ENCODE measurements at regions not wholly inside any gene's neighbourhood (a gene's known extent, or its start where the extent isn't known, plus 50 kb on each side); places are given as distances from the start of the nearest gene placed in this dataset.

GRCh38 chrX:65601126-65601525 lies 66.3 kb upstream of the MSN start:
- H3K27me3 Mint-ChIP-seq, result peaks cover 0 to 6% of the 10 kb centered on the region in 2 donors
- Histone ChIP-seq H3K9me3 (ENCODE audit: low read length) (no peaks in the 10 kb centered on the region), H3K36me3 (ENCODE audit: insufficient read depth, low read length) (no peaks in the 10 kb centered on the region), H3K4me1 (ENCODE audit: insufficient read depth, low read length) (peaks cover 65% of the 10 kb centered on the region), H3K27ac (ENCODE audit: low read depth, low read length) (peak overlapping the region; percentile 51), H3K4me3 (ENCODE audit: low read length) (peak overlapping the region; percentile 11), H3K27me3 (ENCODE audit: insufficient read depth, low read length, poor library complexity, severe bottlenecking) (no peaks in the 10 kb centered on the region)
- peak overlapping the region; percentile 89 to 97 (median 94) for H3K27ac Mint-ChIP-seq
- no peaks in the 10 kb centered on the region for H3K9me3 Mint-ChIP-seq
- peaks cover 71 to 92% (median 90%) of the 10 kb centered on the region in 3 donors for H3K4me1 Mint-ChIP-seq
- ChIA-PET CTCF (interaction anchor here (1.3 kb wide), 1 partner anchor 79 kb away, joined by 3 read pairs; no protein-coding TSS in a partner anchor), POLR2A (interaction anchor here (0.7 to 2.0 kb wide), 3 partner anchors 68 to 98 kb away, joined by 3 to 7 read pairs (median 4); no protein-coding TSS in a partner anchor)
- peak overlapping the region; percentile 70 to 87 (median 76) for H3K4me3 Mint-ChIP-seq
- no peak for DNase-seq
- peaks cover 0 to 8% (median 5%) of the 10 kb centered on the region in 3 donors for H3K36me3 Mint-ChIP-seq

- H3K27ac Mint-ChIP-seq, result peak overlapping the region; percentile 81 to 97 (median 93)
- Histone ChIP-seq H3K4me3 (ENCODE audit: low read length) (no peak overlapping the region), H3K36me3 (ENCODE audit: insufficient read depth, low read length) (no peaks in the 10 kb centered on the region), H3K27me3 (ENCODE audit: insufficient read depth, low read length, poor library complexity, severe bottlenecking) (no peaks in the 10 kb centered on the region), H3K4me1 (ENCODE audit: insufficient read depth, low read length) (peaks cover 73% of the 10 kb centered on the region), H3K27ac (ENCODE audit: low read depth, low read length) (no peak overlapping the region), H3K9me3 (ENCODE audit: low read length) (no peaks in the 10 kb centered on the region)
- DNase-seq, result no peak
- peaks cover 0 to 4% (median under 1%) of the 10 kb centered on the region in 3 donors for H3K36me3 Mint-ChIP-seq
- ChIA-PET CTCF (no interaction called here), POLR2A (interaction anchor here (1.0 to 2.0 kb wide), 2 partner anchors 67 to 69 kb away, joined by 3 to 7 read pairs; partner anchors contain the start of gene MSN)
- peak overlapping the region; percentile 46 to 88 (median 79) for H3K4me3 Mint-ChIP-seq
- peaks cover 77 to 94% (median 93%) of the 10 kb centered on the region in 3 donors for H3K4me1 Mint-ChIP-seq
- H3K9me3 Mint-ChIP-seq, result no peaks in the 10 kb centered on the region
- H3K27me3 Mint-ChIP-seq, result peaks cover 0 to 5% of the 10 kb centered on the region in 2 donors
Observed at GRCh38 chrX:65600106-65600505, 65.5 kb upstream of the LAS1L start.

DNA sequence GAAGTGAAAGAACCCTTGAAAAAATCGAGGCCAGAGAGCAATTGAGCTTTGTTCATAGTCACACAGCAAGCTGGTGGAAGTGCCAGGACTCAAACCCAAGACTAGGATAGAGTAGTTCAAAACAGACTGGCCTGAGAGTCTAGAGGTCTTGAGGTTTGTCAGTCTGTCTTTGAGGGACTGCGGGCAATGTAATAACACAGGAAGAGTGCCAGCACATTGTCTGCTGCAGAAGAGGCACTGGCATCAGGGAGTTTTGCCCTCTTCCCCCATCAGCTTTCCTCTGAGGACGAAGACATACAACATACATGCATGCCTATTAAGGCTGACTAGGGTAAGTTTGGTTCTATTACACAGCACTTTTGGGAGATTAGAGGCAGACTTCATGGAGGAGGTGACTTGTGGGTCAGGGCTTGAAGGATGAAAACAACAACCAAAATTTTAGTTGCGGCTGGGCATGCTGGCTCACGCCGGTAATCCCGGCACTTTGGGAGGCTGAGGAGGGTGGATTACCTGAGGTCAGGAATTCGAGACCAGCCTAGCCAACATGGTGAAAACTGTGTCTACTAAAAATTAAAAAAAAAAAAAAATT lies 64.1 kb upstream of the LAS1L start:
- H3K9me3 ChIP-seq (ENCODE audit: low read length), result no peaks in the 10 kb centered on the region
- H3K36me3 ChIP-seq (ENCODE audit: insufficient read depth, low read length), result no peaks in the 10 kb centered on the region
- peaks cover 73 to 82% (median 81%) of the 10 kb centered on the region in 3 donors for H3K4me1 Mint-ChIP-seq
- H3K4me3 Mint-ChIP-seq, result peak overlapping the region; percentile 72 to 88 (median 82)
- peaks cover 75% of the 10 kb centered on the region for H3K4me1 ChIP-seq (ENCODE audit: insufficient read depth, low read length)
- no peaks in the 10 kb centered on the region for H3K9me3 Mint-ChIP-seq
- peaks cover 0 to 4% (median 0%) of the 10 kb centered on the region in 3 donors for H3K36me3 Mint-ChIP-seq
- H3K27me3 Mint-ChIP-seq, result peaks cover 0 to 5% of the 10 kb centered on the region in 2 donors
- H3K27me3 ChIP-seq (ENCODE audit: insufficient read depth, low read length, poor library complexity, severe bottlenecking), result no peaks in the 10 kb centered on the region
- H3K27ac ChIP-seq (ENCODE audit: low read depth, low read length), result no peak overlapping the region
- ChIA-PET POLR2A (no interaction called here), CTCF (no interaction called here)
- H3K4me3 ChIP-seq (ENCODE audit: low read length), result no peak overlapping the region
- H3K27ac Mint-ChIP-seq, result peak overlapping the region; percentile 86 to 97 (median 93)
- DNase-seq, result peak in 1 of 5 donors; percentile 11

- H3K4me1 Mint-ChIP-seq, result peaks cover 55 to 61% (median 60%) of the 10 kb centered on the region in 3 donors
- Histone ChIP-seq H3K4me3 (ENCODE audit: low read length) (peak overlapping the region; percentile 50), H3K27ac (ENCODE audit: low read depth, low read length) (peak overlapping the region; percentile 71)
Observed at GRCh38 chrX:65596270-65597034, 61.9 kb upstream of the LAS1L start.

DNA sequence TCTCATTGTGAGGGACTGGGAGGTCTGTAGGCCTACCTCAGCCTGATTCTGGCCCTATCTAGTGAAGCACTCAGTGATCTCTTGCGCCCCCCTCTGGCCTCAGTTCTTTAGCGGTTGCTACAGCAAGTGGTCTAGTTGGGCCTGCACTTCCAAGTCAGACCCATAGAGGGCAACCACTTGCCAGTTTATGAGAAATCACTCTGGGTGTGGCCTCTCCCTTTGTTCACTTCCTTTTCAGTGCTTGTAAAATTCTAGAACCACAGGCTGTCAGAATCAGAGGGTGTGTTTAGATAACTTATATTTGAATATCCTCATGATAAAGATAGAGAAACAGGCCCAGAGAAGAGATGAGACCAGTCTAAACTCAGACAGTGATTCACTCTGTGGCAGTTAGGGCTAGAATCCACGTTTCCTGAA lies 60.9 kb upstream of the LAS1L start:
- H3K4me1 ChIP-seq (ENCODE audit: insufficient read depth, low read length), result peaks cover 46% of the 10 kb centered on the region
- H3K27ac ChIP-seq (ENCODE audit: low read depth, low read length), result peak overlapping the region; percentile 71
- no peaks in the 10 kb centered on the region for H3K9me3 Mint-ChIP-seq
- peaks cover 0 to 4% (median 0%) of the 10 kb centered on the region in 3 donors for H3K36me3 Mint-ChIP-seq
- H3K4me1 Mint-ChIP-seq, result peaks cover 46 to 51% (median 50%) of the 10 kb centered on the region in 3 donors
- no peaks in the 10 kb centered on the region for H3K9me3 ChIP-seq (ENCODE audit: low read length)
- H3K27me3 ChIP-seq (ENCODE audit: insufficient read depth, low read length, poor library complexity, severe bottlenecking), result no peaks in the 10 kb centered on the region
- peaks cover 0 to 9% of the 10 kb centered on the region in 2 donors for H3K27me3 Mint-ChIP-seq
- POLR2A ChIA-PET, result interaction anchor here (0.8 to 1.1 kb wide), 2 partner anchors 79 to 111 kb away, joined by 3 to 4 read pairs; no protein-coding TSS in a partner anchor
- peak overlapping the region; percentile 50 for H3K4me3 ChIP-seq (ENCODE audit: low read length)
- peak overlapping the region; percentile 55 to 84 (median 78) for H3K4me3 Mint-ChIP-seq
- no peaks in the 10 kb centered on the region for H3K36me3 ChIP-seq (ENCODE audit: insufficient read depth, low read length)
- CTCF ChIA-PET, result interaction anchor here (1.3 to 2.1 kb wide), 3 partner anchors 112 to 390 kb away, joined by 5 to 8 read pairs (median 8); no protein-coding TSS in a partner anchor
- peak; percentile 82 to 93 (median 88) for DNase-seq
- peak overlapping the region; percentile 84 to 96 (median 94) for H3K27ac Mint-ChIP-seq

More at GRCh38 chrX:65596270-65597034, 61.9 kb upstream of the LAS1L start:
- ChIA-PET POLR2A (interaction anchor here (0.7 to 2.2 kb wide), 5 partner anchors 62 to 110 kb away, joined by 3 to 11 read pairs (median 4); partner anchors contain the start of gene MSN), CTCF (interaction anchor here (0.7 to 2.1 kb wide), 5 partner anchors 78 to 505 kb away, joined by 3 to 8 read pairs (median 5); no protein-coding TSS in a partner anchor)
- peak overlapping the region; percentile 34 to 84 (median 78) for H3K4me3 Mint-ChIP-seq
- no peaks in the 10 kb centered on the region for H3K9me3 Mint-ChIP-seq
- peak overlapping the region; percentile 84 to 96 (median 94) for H3K27ac Mint-ChIP-seq
- DNase-seq, result peak; percentile 37 to 77 (median 51)
- Histone ChIP-seq H3K27me3 (ENCODE audit: insufficient read depth, low read length, poor library complexity, severe bottlenecking) (no peaks in the 10 kb centered on the region), H3K4me1 (ENCODE audit: insufficient read depth, low read length) (peaks cover 56% of the 10 kb centered on the region), H3K36me3 (ENCODE audit: insufficient read depth, low read length) (no peaks in the 10 kb centered on the region), H3K9me3 (ENCODE audit: low read length) (no peaks in the 10 kb centered on the region)
- peaks cover 0 to 5% of the 10 kb centered on the region in 2 donors for H3K27me3 Mint-ChIP-seq
- H3K36me3 Mint-ChIP-seq, result peaks cover 0 to 4% (median 0%) of the 10 kb centered on the region in 3 donors

- H3K4me1 Mint-ChIP-seq, result peaks cover 12% of the 10 kb centered on the region in 3 donors
- no peak for DNase-seq
- no peak overlapping the region for H3K27ac Mint-ChIP-seq
- peaks cover 10% of the 10 kb centered on the region for H3K4me1 ChIP-seq (ENCODE audit: insufficient read depth, low read length)
- H3K36me3 Mint-ChIP-seq, result no peaks in the 10 kb centered on the region
- no peak overlapping the region for H3K4me3 ChIP-seq (ENCODE audit: low read length)
- no peak overlapping the region for H3K27ac ChIP-seq (ENCODE audit: low read depth, low read length)
- POLR2A ChIA-PET, result no interaction called here
- peaks cover 0 to 11% of the 10 kb centered on the region in 2 donors for H3K27me3 Mint-ChIP-seq
- H3K4me3 Mint-ChIP-seq, result no peak overlapping the region
- no peaks in the 10 kb centered on the region for H3K9me3 Mint-ChIP-seq
- H3K27me3 ChIP-seq (ENCODE audit: insufficient read depth, low read length, poor library complexity, severe bottlenecking), result no peaks in the 10 kb centered on the region
- no peaks in the 10 kb centered on the region for H3K36me3 ChIP-seq (ENCODE audit: insufficient read depth, low read length)
- H3K9me3 ChIP-seq (ENCODE audit: low read length), result no peaks in the 10 kb centered on the region
- CTCF ChIA-PET, result no interaction called here
Observed at GRCh38 chrX:65591206-65591605, 56.6 kb upstream of the LAS1L start.

GRCh38 chrX:65589304-65589703 lies 54.7 kb upstream of the LAS1L start:
- no peaks in the 10 kb centered on the region for H3K9me3 ChIP-seq (ENCODE audit: low read length)
- no peaks in the 10 kb centered on the region for H3K9me3 Mint-ChIP-seq
- H3K4me1 ChIP-seq (ENCODE audit: insufficient read depth, low read length), result no peaks in the 10 kb centered on the region
- no peak overlapping the region for H3K4me3 ChIP-seq (ENCODE audit: low read length)
- ChIA-PET CTCF (no interaction called here), POLR2A (no interaction called here)
- H3K36me3 Mint-ChIP-seq, result no peaks in the 10 kb centered on the region
- no peak overlapping the region for H3K27ac Mint-ChIP-seq
- H3K27me3 Mint-ChIP-seq, result peaks cover 0 to 11% of the 10 kb centered on the region in 2 donors
- no peaks in the 10 kb centered on the region for H3K4me1 Mint-ChIP-seq
- H3K27me3 ChIP-seq (ENCODE audit: insufficient read depth, low read length, poor library complexity, severe bottlenecking), result no peaks in the 10 kb centered on the region
- no peaks in the 10 kb centered on the region for H3K36me3 ChIP-seq (ENCODE audit: insufficient read depth, low read length)
- no peak overlapping the region for H3K4me3 Mint-ChIP-seq
- DNase-seq, result no peak
- no peak overlapping the region for H3K27ac ChIP-seq (ENCODE audit: low read depth, low read length)
